ENCODE measurements at regions not wholly inside any gene's neighbourhood (a gene's known extent, or its start where the extent isn't known, plus 50 kb on each side); places are given as distances from the start of the nearest gene placed in this dataset.

GRCh38 chr18:47506897-47507296, 255.4 kb upstream of the SKOR2 start:
- Histone ChIP-seq H3K9ac (no peak overlapping the region), H3K4me2 (no peak overlapping the region), H3K4me1 (0 out of 2 replicates have a peak, but pooled peaks cover 4% of the 10 kb centered on the region), H3K9me3 (no peaks in the 10 kb centered on the region), H3K4me3 (no peak overlapping the region), H3K27ac (no peak overlapping the region), H4K20me1 (no peaks in the 10 kb centered on the region), H3K27me3 (no peaks in the 10 kb centered on the region), H3K36me3 (no peaks in the 10 kb centered on the region)
- TF ChIP-seq Cebpa-rat (IDR thresholded peaks at IDR 0.05) = no peak

GRCh38 chr18:47501946-47502345, 250.5 kb upstream of the SKOR2 start:
- Histone ChIP-seq H3K9ac (no peak overlapping the region), H3K4me1 (no peaks in the 10 kb centered on the region), H3K9me3 (no peaks in the 10 kb centered on the region), H3K36me3 (no peaks in the 10 kb centered on the region), H3K27me3 (no peaks in the 10 kb centered on the region), H3K4me3 (no peak overlapping the region), H4K20me1 (no peaks in the 10 kb centered on the region), H3K27ac (no peak overlapping the region), H3K4me2 (no peak overlapping the region)
- TF ChIP-seq Cebpa-rat (IDR thresholded peaks at IDR 0.05) = no peak

- H3K4me3 ChIP-seq = no peak overlapping the region
- H3K27me3 ChIP-seq = no peaks in the 10 kb centered on the region
- no peak overlapping the region for H3K9ac ChIP-seq
- no peak overlapping the region for H3K4me2 ChIP-seq
- H4K20me1 ChIP-seq = no peaks in the 10 kb centered on the region
- H3K36me3 ChIP-seq = no peaks in the 10 kb centered on the region
- H3K4me1 ChIP-seq = no peaks in the 10 kb centered on the region
- no peaks in the 10 kb centered on the region for H3K9me3 ChIP-seq
- TF ChIP-seq Cebpa-rat (IDR thresholded peaks at IDR 0.05) = no peak
- H3K27ac ChIP-seq = no peak overlapping the region
Observed at GRCh38 chr18:47500930-47501329, 249.5 kb upstream of the SKOR2 start.

- Histone ChIP-seq H3K27ac (no peak overlapping the region), H3K4me2 (no peak overlapping the region), H3K4me1 (peaks cover 11% of the 10 kb centered on the region), H3K4me3 (no peak overlapping the region), H4K20me1 (no peaks in the 10 kb centered on the region), H3K27me3 (no peaks in the 10 kb centered on the region), H3K9ac (no peak overlapping the region), H3K36me3 (no peaks in the 10 kb centered on the region), H3K9me3 (no peaks in the 10 kb centered on the region)
- no peak for TF ChIP-seq Cebpa-rat (IDR thresholded peaks at IDR 0.05)
Observed at GRCh38 chr18:47492691-47493090, 241.2 kb upstream of the SKOR2 start.

- no peak for TF ChIP-seq Cebpa-rat (IDR thresholded peaks at IDR 0.05)
- Histone ChIP-seq H3K4me2 (peak overlapping the region; percentile 54), H3K9ac (no peak overlapping the region), H3K9me3 (no peaks in the 10 kb centered on the region), H3K4me1 (peaks cover 11% of the 10 kb centered on the region), H3K36me3 (no peaks in the 10 kb centered on the region), H3K27me3 (no peaks in the 10 kb centered on the region), H4K20me1 (no peaks in the 10 kb centered on the region), H3K27ac (0 out of 2 replicates have a peak overlapping the region, but pooled peaks have one; percentile 4), H3K4me3 (no peak overlapping the region)
Observed at GRCh38 chr18:47490882-47491281, 239.4 kb upstream of the SKOR2 start.

GRCh38 chr18:47485221-47485797, 233.8 kb upstream of the SKOR2 start:
- TF ChIP-seq Cebpa-rat (IDR thresholded peaks at IDR 0.05) = no peak
- no peak overlapping the region for H3K27ac ChIP-seq
- no peak overlapping the region for H3K4me3 ChIP-seq
- H3K4me1 ChIP-seq = peaks cover 7% of the 10 kb centered on the region
- H3K36me3 ChIP-seq = no peaks in the 10 kb centered on the region
- H3K9ac ChIP-seq = no peak overlapping the region
- H3K4me2 ChIP-seq = no peak overlapping the region
- no peaks in the 10 kb centered on the region for H3K9me3 ChIP-seq
- H3K27me3 ChIP-seq = no peaks in the 10 kb centered on the region
- H4K20me1 ChIP-seq = no peaks in the 10 kb centered on the region

GRCh38 chr18:47484068-47484467, 232.6 kb upstream of the SKOR2 start:
- 0 out of 2 replicates have a peak overlapping the region, but pooled peaks have one; percentile 11 for H3K4me2 ChIP-seq
- no peak overlapping the region for H3K9ac ChIP-seq
- no peak for TF ChIP-seq Cebpa-rat (IDR thresholded peaks at IDR 0.05)
- H3K4me1 ChIP-seq = peaks cover 7% of the 10 kb centered on the region; the same call in 1 of the 2 replicates
- no peak overlapping the region for H3K27ac ChIP-seq
- no peaks in the 10 kb centered on the region for H4K20me1 ChIP-seq
- H3K9me3 ChIP-seq = no peaks in the 10 kb centered on the region
- no peaks in the 10 kb centered on the region for H3K27me3 ChIP-seq
- H3K36me3 ChIP-seq = no peaks in the 10 kb centered on the region
- no peak overlapping the region for H3K4me3 ChIP-seq

GRCh38 chr18:47480166-47480565, 228.7 kb upstream of the SKOR2 start:
- Histone ChIP-seq H3K9me3 (no peaks in the 10 kb centered on the region), H3K36me3 (no peaks in the 10 kb centered on the region), H3K4me2 (no peak overlapping the region), H3K4me1 (peaks cover 7% of the 10 kb centered on the region; the same call in 1 of the 2 replicates), H4K20me1 (no peaks in the 10 kb centered on the region), H3K27ac (no peak overlapping the region), H3K4me3 (no peak overlapping the region), H3K27me3 (no peaks in the 10 kb centered on the region), H3K9ac (no peak overlapping the region)
- TF ChIP-seq Cebpa-rat (IDR thresholded peaks at IDR 0.05) = no peak

- no peak for TF ChIP-seq Cebpa-rat (IDR thresholded peaks at IDR 0.05)
- H3K27me3 ChIP-seq = no peaks in the 10 kb centered on the region
- H3K4me2 ChIP-seq = no peak overlapping the region
- H3K27ac ChIP-seq = no peak overlapping the region
- no peaks in the 10 kb centered on the region for H4K20me1 ChIP-seq
- H3K36me3 ChIP-seq = no peaks in the 10 kb centered on the region
- H3K9ac ChIP-seq = no peak overlapping the region
- H3K4me3 ChIP-seq = no peak overlapping the region
- H3K4me1 ChIP-seq = no peaks in the 10 kb centered on the region
- H3K9me3 ChIP-seq = no peaks in the 10 kb centered on the region
Observed at GRCh38 chr18:47471784-47472183, 220.3 kb upstream of the SKOR2 start.

- no peak for TF ChIP-seq Cebpa-rat (IDR thresholded peaks at IDR 0.05)
- Histone ChIP-seq H3K4me3 (no peak overlapping the region), H3K36me3 (no peaks in the 10 kb centered on the region)
Observed at GRCh38 chr18:47470941-47471340, 219.5 kb upstream of the SKOR2 start.

GRCh38 chr18:47469576-47469975, 218.1 kb upstream of the SKOR2 start:
- no peak for TF ChIP-seq Cebpa-rat (IDR thresholded peaks at IDR 0.05)
- Histone ChIP-seq H3K4me2 (no peak overlapping the region), H3K4me3 (no peak overlapping the region), H3K27me3 (no peaks in the 10 kb centered on the region), H3K9me3 (no peaks in the 10 kb centered on the region), H3K9ac (no peak overlapping the region), H4K20me1 (no peaks in the 10 kb centered on the region), H3K4me1 (no peaks in the 10 kb centered on the region), H3K36me3 (no peaks in the 10 kb centered on the region), H3K27ac (no peak overlapping the region)

More at GRCh38 chr18:47470941-47471340, 219.5 kb upstream of the SKOR2 start:
- Histone ChIP-seq H3K4me2 (no peak overlapping the region), H4K20me1 (no peaks in the 10 kb centered on the region), H3K27ac (no peak overlapping the region), H3K9ac (no peak overlapping the region), H3K4me1 (no peaks in the 10 kb centered on the region), H3K27me3 (no peaks in the 10 kb centered on the region), H3K9me3 (no peaks in the 10 kb centered on the region)
